HUES48 (cell line): ENCODE measurements at regions not wholly inside any gene's neighbourhood (a gene's known extent, or its start where the extent isn't known, plus 50 kb on each side); places are given as distances from the start of the nearest gene placed in this dataset.
"Not testable (repeated sequence)": the region's sequence is repeated elsewhere in the genome, so short reads cannot be mapped to it uniquely, and the experiment has no call there.

Experiments used
- H3K27ac ChIP-seq: one replicate; pipeline ENCODE4 v1.7.0; 2013; ENCODE audit warnings: low read depth, low read length, inconsistent platforms
- H3K27me3 ChIP-seq: 2 replicates; pipeline ENCODE4 v1.6.1; 2013; ENCODE audit warnings: mild to moderate bottlenecking, low read length; ENCODE audit not compliant: control insufficient read depth, insufficient read depth
- H3K36me3 ChIP-seq: 2 replicates; pipeline ENCODE4 v1.6.1; 2013; ENCODE audit warnings: low read length; ENCODE audit not compliant: control insufficient read depth, insufficient read depth
- H3K4me1 ChIP-seq: 2 replicates; pipeline ENCODE4 v1.6.1; 2013; ENCODE audit warnings: mild to moderate bottlenecking, low read length; ENCODE audit not compliant: control insufficient read depth, insufficient read depth
- H3K4me3 ChIP-seq: 2 replicates; pipeline ENCODE4 v1.5.1; 2013; ENCODE audit warnings: mild to moderate bottlenecking, low read depth, low read length
- H3K9ac ChIP-seq: 2 replicates; pipeline ENCODE4 v1.6.1; 2013; ENCODE audit warnings: mild to moderate bottlenecking, low read depth, low read length, moderate library complexity
- H3K9me3 ChIP-seq: 2 replicates; pipeline ENCODE4 v1.6.1; 2013; ENCODE audit warnings: low read length; ENCODE audit not compliant: control insufficient read depth, insufficient read depth

GRCh38 chrX:18041656-18042055 is 179.0 kb downstream of the BEND2 start:
- no peaks in the 10 kb centered on the region for H3K36me3 ChIP-seq
- no peak overlapping the region for H3K4me3 ChIP-seq

DNA sequence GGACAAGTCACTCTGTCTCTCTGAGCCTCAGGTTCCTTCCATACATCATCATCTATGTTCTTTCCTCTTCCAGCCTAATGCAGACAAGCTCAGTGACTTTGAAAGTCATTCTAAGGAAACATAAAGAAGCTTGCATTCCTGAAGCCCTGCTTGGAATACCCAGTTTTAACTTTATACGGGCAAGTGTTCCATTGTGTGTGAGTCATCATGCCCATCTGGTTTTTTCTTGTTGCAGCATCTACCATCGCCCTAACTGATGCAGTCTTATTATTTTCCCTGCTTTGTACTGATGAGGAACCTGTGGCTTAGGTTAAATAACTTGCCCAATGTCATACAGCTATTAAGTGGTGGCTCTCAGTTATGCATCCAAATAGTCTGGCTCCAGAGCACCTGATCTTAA is 177.9 kb upstream of the RAI2 start:
- Histone ChIP-seq H3K4me3 (no peak overlapping the region), H3K9ac (no peak overlapping the region), H3K9me3 (0 out of 2 replicates have a peak, but pooled peaks cover 4% of the 10 kb centered on the region), H3K4me1 (no peaks in the 10 kb centered on the region), H3K36me3 (no peaks in the 10 kb centered on the region), H3K27me3 (no peaks in the 10 kb centered on the region), H3K27ac (no peak overlapping the region)

More at GRCh38 chrX:18041656-18042055, 179.0 kb downstream of the BEND2 start:
- no peaks in the 10 kb centered on the region for H3K4me1 ChIP-seq
- H3K27me3 ChIP-seq = no peaks in the 10 kb centered on the region
- 0 out of 2 replicates have a peak, but pooled peaks cover 4% of the 10 kb centered on the region for H3K9me3 ChIP-seq
- H3K27ac ChIP-seq = no peak overlapping the region
- H3K9ac ChIP-seq = no peak overlapping the region

DNA sequence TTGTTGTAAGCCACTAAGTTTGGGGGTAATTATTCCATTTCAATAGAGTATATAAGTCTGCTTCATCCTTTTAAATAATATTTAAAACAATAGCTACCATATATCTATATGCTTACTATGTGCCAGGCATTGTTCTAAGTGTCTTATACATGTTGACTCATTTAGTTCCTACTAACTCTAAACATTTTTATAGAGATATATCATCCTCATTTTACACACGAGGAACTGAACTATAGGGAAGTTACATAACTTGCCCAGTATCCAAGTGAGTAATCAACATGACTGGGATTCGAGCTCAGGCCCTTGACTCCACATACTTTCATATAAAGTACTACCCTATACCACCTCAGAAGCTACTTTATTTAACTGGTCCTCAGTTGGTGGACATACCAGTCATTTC is 175.3 kb upstream of the RAI2 start:
- no peak overlapping the region for H3K9ac ChIP-seq
- H3K4me1 ChIP-seq = no peaks in the 10 kb centered on the region

DNA sequence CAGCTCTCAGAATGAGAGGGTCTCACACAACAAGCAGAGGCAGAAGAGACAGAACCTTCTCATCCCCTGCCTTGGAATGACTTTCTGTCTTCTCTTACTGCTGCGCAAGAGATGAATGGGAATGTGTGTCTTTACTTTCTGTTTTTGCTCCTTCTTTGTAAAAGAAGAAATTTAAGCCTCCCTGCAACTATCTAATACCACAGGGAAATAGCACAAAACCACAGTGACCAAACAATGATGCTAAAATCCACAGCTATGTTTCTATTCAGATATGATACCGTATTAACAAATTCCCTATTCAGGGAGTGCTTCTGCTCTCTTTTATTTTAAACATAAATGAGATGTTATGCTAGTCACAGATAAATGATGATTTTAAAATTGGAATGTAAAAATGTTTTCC is 173.8 kb upstream of the RAI2 start:
- H3K36me3 ChIP-seq = no peaks in the 10 kb centered on the region
- no peak overlapping the region for H3K4me3 ChIP-seq
- no peaks in the 10 kb centered on the region for H3K4me1 ChIP-seq
- H3K27me3 ChIP-seq = no peaks in the 10 kb centered on the region
- no peak overlapping the region for H3K27ac ChIP-seq
- H3K9ac ChIP-seq = no peak overlapping the region
- H3K9me3 ChIP-seq = 0 out of 2 replicates have a peak, but pooled peaks cover 2% of the 10 kb centered on the region

More for the DNA sequence above, 175.3 kb upstream of the RAI2 start:
- no peak overlapping the region for H3K27ac ChIP-seq
- H3K27me3 ChIP-seq = no peaks in the 10 kb centered on the region
- H3K36me3 ChIP-seq = no peaks in the 10 kb centered on the region
- H3K9me3 ChIP-seq = 0 out of 2 replicates have a peak, but pooled peaks cover 2% of the 10 kb centered on the region
- no peak overlapping the region for H3K4me3 ChIP-seq

- H3K9ac ChIP-seq = no peak overlapping the region
- H3K36me3 ChIP-seq = no peaks in the 10 kb centered on the region
- no peak overlapping the region for H3K4me3 ChIP-seq
- H3K27me3 ChIP-seq = no peaks in the 10 kb centered on the region
- no peak overlapping the region for H3K27ac ChIP-seq
- 0 out of 2 replicates have a peak, but pooled peaks cover 2% of the 10 kb centered on the region for H3K4me1 ChIP-seq
- H3K9me3 ChIP-seq = 0 out of 2 replicates have a peak, but pooled peaks cover 2% of the 10 kb centered on the region
Observed at GRCh38 chrX:18034504-18034903, 173.4 kb upstream of the RAI2 start.

GRCh38 chrX:18032486-18033221 is 171.6 kb upstream of the RAI2 start:
- Histone ChIP-seq H3K4me3 (no peak overlapping the region), H3K4me1 (0 out of 2 replicates have a peak, but pooled peaks cover 6% of the 10 kb centered on the region), H3K36me3 (no peaks in the 10 kb centered on the region), H3K27me3 (no peaks in the 10 kb centered on the region), H3K9ac (no peak overlapping the region), H3K9me3 (0 out of 2 replicates have a peak, but pooled peaks cover 2% of the 10 kb centered on the region), H3K27ac (no peak overlapping the region)

DNA sequence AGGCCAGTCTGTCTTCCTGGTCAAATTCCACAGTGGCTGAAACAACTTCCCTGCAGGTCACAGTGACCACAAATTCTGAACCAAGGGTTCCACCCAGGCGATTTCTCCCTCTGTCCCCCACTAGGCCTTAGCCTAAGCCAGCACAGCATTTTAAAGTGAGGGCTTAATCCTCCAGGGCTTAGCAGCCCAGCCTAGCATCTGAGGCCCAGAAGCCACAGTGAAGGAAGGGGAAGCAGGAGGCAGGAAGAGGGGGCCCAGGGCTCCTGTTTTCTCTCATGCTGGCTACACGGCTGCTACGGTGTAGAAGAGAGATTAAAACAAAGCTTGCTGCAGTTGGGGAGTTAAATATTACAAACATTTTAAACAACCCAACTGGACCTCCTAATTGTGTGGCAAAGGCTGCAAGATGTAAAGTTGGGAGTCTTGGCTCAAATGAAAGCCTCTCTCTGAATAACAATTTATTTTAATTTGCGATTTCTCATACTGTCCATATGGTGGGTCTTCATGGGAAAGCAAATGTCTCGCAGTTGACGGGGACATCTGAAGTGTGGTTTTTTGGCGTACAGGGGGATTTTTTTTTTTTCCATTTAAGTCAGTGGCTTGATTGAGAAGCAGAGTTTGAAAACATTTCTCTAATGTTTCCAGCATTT is 170.8 kb upstream of the RAI2 start:
- Histone ChIP-seq H3K4me1 (0 out of 2 replicates have a peak, but pooled peaks cover 6% of the 10 kb centered on the region), H3K27ac (no peak overlapping the region)

DNA sequence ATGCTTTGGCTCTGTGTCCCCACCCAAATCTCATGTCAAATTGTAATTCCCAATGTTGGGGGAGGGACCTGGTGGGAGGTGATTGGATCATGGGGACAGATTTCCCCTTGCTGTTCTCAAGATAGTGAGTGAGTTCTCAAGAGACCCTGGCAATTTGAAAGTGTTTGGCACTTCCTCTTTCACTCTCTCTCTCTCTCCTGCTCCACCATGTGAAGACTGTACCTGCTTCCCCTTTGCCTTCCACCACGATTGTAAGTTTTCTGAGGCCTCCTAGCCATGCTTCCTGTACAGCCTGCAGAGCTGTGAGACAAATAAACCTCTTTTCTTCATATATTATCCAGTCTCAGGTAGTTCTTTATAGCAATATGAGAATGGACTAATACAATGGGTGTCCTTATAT is 169.6 kb upstream of the RAI2 start:
- not testable (repeated sequence) for H3K4me3 ChIP-seq, H3K9ac ChIP-seq, H3K27ac ChIP-seq, H3K9me3 ChIP-seq, H3K4me1 ChIP-seq, H3K27me3 ChIP-seq, H3K36me3 ChIP-seq

More for the DNA sequence above, 170.8 kb upstream of the RAI2 start:
- Histone ChIP-seq H3K9ac (no peak overlapping the region), H3K36me3 (no peaks in the 10 kb centered on the region), H3K4me3 (no peak overlapping the region), H3K27me3 (no peaks in the 10 kb centered on the region), H3K9me3 (0 out of 2 replicates have a peak, but pooled peaks cover 2% of the 10 kb centered on the region)

DNA sequence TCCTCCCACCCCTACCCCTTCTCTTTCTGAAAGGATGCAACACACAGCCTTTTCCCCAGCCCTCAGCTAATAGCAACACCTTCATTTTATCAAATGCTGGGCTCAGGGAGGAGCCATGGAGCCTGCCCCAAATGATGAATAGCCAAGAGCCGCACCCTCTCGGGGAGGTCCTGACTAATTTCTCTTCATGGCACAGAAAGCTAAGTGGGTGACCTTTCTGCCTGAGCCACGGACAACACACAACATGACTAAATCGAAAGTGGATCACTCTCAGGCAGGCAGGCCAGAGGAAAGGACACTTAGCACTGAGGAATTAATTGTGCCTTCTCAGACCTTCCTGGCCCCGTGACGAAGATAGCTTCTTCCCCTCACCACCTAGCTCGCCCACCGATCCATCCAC is 165.1 kb upstream of the RAI2 start:
- no peak overlapping the region for H3K9ac ChIP-seq
- H3K4me3 ChIP-seq = no peak overlapping the region

GRCh38 chrX:18017411-18017810 is 156.3 kb upstream of the RAI2 start:
- Histone ChIP-seq H3K9me3 (no peaks in the 10 kb centered on the region), H3K36me3 (no peaks in the 10 kb centered on the region), H3K27me3 (peaks cover 10% of the 10 kb centered on the region; the same call in 1 of the 2 replicates), H3K27ac (no peak overlapping the region), H3K9ac (no peak overlapping the region), H3K4me3 (no peak overlapping the region), H3K4me1 (peaks cover 11% of the 10 kb centered on the region)

More for the DNA sequence above, 165.1 kb upstream of the RAI2 start:
- H3K9me3 ChIP-seq = no peaks in the 10 kb centered on the region
- no peak overlapping the region for H3K27ac ChIP-seq
- 0 out of 2 replicates have a peak, but pooled peaks cover 6% of the 10 kb centered on the region for H3K4me1 ChIP-seq
- H3K27me3 ChIP-seq = no peaks in the 10 kb centered on the region
- no peaks in the 10 kb centered on the region for H3K36me3 ChIP-seq

DNA sequence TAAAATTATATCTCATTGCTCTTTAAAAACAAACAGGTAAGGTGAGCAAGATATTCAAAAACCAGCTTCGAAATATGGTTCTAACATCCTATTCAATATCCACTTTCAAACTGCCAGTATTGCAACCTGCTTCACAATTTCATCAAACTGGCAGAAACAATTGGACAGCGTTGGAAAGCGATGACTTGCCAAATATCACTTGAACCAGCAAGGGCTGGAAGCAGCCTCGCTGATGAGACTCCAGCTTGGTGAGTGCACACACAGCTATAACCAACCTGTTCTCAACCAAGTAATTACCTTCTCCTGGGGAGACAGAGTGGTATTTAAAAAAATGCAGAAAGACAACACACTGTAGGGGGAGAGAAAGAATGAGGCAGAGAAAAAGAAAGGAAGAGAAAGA is 155.8 kb upstream of the RAI2 start:
- Histone ChIP-seq H3K4me1 (peaks cover 11% of the 10 kb centered on the region), H3K36me3 (no peaks in the 10 kb centered on the region), H3K9me3 (0 out of 2 replicates have a peak, but pooled peaks cover 4% of the 10 kb centered on the region), H3K27me3 (peaks cover 10% of the 10 kb centered on the region; the same call in 1 of the 2 replicates), H3K9ac (no peak overlapping the region), H3K4me3 (no peak overlapping the region), H3K27ac (no peak overlapping the region)
